ENCODE measurements at regions not wholly inside any gene's neighbourhood (a gene's known extent, or its start where the extent isn't known, plus 50 kb on each side); places are given as distances from the start of the nearest gene placed in this dataset.
"Not testable (repeated sequence)": the region's sequence is repeated elsewhere in the genome, so short reads cannot be mapped to it uniquely, and the experiment has no call there.

GRCh38 chr6:170039156-170040114 is 251.4 kb downstream of the DLL1 start:
- no peak for DNase-seq

- DNase-seq = no peak
Measured at GRCh38 chr6:170038708-170039107, 252.2 kb downstream of the DLL1 start.

DNA sequence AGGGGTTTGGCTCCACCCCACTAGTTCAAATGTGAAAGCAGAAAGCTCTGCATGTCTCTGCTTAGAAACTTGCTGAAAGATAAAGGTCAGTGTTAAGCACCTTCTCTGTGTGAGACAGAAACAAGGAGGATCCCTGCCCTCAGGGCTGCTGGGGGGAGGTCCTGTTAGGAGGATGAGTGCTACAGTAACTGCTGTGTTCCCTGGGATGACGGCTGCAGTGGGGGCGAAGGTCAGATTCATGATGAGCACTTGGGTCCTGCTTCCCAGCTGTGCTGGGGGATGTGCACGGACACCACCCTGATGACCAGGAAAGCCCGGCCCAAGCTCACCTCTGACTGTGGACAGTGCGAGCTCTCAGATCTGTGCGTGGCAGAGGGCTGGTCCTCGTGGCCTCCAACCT is 252.6 kb downstream of the DLL1 start:
- no peak for DNase-seq

DNA sequence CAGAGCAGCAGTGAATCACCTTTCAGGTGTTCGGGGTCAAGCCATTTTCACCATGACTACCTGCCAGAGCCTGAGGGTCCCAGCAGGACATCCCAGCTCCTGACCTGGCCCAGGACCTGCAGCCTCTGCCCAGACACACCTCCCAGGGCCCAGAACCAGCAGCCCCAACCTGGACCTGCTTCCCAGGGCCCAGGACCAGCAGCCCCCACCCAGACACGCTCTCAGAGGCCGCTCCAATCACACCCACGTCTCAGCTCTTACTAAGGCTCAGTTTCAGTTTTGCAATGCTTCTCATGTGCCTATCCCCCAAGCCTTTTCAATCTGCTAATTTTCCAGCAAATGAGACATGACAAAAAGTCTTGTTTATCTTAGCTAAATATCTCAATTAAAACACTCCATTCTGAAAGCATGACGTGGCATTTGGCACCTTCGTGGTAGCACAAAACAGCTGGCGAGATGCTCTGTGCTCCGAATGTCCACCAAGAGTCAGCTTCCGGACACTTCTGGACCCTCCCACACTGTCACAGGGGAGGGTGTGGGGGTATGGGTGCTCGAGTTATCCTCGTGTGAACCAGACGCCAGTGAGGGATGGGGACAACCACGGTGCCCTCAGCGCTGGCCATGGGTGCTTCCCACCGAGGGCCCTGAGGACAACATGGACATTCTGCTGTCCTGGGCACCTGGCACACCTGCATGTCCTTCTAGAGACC is 253.2 kb downstream of the DLL1 start:
- no peak for DNase-seq

- DNase-seq = no peak
Measured at GRCh38 chr6:170036916-170037315, 254.0 kb downstream of the DLL1 start.

- DNase-seq = not testable (repeated sequence)
Measured at GRCh38 chr6:170036367-170036766, 254.5 kb downstream of the DLL1 start.

GRCh38 chr6:170035901-170036304 is 255.0 kb downstream of the DLL1 start:
- no peak for DNase-seq

DNA sequence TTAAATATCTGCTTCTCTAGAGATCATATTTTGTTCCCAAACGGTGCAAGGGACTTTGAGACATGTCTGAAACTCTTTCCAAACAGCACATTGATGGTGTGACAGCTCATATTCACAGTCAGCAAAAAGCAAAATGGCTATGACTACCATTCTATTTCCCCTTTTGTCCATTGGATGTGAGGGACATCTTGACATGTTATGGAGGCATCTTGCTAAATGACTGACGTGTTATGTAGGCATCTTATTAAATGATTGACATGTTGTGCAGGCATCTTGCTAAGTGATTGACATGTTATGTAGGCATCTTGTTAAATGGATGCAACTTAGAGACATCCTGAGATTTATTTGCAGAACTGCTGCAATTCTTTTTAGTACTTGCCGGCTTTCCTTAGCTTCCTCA is 255.8 kb downstream of the DLL1 start:
- DNase-seq = no peak

GRCh38 chr6:170034294-170034693 is 256.6 kb downstream of the DLL1 start:
- DNase-seq = no peak

DNA sequence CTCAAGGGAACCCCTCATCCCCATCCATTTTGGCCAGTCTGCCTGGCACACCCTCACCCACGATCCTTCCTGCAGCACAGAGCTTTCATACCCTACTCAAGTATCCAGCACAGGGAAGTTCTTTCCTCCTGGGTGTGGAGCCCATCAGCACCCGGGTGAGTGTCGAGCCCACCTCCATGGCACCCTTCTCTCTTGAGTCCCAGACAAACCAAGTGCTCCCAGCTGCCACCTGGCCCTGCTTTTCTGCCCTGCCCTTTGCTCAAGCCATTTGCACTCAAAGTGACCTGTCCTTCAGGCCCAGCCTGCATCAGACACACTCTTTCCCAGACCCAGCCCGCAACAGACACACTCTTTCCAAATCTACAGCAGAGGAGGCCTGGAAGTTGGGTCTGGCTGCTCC is 257.2 kb downstream of the DLL1 start:
- DNase-seq = no peak

GRCh38 chr6:170032706-170033309 is 258.1 kb downstream of the DLL1 start:
- DNase-seq = no peak

- DNase-seq = no peak
Measured at GRCh38 chr6:170032197-170032596, 258.7 kb downstream of the DLL1 start.

GRCh38 chr6:170031684-170032121 is 259.2 kb downstream of the DLL1 start:
- DNase-seq = no peak

GRCh38 chr6:170030821-170031471 is 259.9 kb downstream of the DLL1 start:
- DNase-seq = peak; percentile 68

DNA sequence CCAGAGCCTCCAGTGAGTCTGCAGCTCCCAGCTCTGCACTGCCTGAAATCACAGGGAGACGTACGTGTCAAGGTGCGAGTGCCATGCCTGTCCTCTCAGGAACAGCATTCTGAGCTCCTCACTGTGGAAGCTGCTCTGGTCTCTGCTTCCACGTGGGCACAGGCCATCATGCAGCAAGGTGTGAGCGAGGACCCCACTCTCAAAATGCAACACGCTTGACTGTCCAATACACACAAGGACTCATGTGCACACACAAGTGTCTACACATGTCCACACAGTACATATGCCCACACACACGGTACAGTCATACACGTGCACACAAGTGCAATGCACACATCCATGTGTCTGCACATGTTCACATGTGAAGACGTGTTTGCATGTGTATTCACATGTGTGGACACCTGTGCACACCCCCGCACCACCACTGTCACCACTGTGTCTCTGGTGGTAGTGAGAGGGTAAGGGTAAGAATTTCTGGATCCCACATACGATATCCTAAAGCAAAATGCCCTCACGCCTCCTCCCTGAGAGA is 260.5 kb downstream of the DLL1 start:
- no peak for DNase-seq

DNA sequence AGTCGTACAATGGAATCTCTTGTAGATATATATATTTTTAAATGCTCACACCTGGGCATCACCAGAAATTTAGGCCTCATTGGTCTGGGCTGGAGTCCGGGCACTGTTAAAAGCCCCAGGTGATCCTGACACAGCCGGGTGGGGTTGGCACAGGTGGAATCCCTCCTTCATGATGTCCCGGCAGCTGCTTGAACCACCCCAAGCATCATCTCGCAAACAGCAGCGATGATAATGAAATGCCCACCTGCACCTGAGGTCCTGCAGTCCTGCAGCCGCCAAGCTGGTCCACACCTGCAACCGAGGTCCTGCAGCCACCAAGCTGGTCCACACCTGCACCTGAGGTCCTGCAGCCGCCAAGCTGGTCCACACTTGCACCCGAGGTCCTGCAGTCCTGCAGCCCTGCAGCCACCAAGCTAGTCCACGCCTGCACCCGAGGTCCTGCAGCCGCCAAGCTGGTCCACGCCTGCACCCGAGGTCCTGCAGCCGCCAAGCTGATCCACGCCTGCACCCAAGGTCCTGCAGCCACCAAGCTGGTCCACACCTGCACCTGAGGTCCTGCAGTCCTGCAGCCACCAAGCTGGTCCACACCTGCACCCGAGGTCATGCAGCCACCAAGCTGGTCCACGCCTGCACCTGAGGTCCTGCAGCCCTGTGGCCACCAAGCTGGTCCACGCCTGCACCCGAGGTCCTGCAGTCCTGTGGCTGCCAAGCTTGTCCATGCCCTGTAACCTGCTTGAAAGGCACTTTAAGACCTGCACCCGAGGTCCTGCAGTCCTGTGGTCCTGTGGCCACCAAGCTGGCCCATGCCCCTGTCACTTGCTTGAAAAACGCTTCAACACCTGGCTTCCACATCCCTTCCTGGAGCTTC is 261.2 kb downstream of the DLL1 start:
- DNase-seq = no peak

- no peak for DNase-seq
Measured at GRCh38 chr6:170028629-170029345, 262.1 kb downstream of the DLL1 start.

- no peak for DNase-seq
Measured at GRCh38 chr6:170027647-170028043, 263.2 kb downstream of the DLL1 start.

DNA sequence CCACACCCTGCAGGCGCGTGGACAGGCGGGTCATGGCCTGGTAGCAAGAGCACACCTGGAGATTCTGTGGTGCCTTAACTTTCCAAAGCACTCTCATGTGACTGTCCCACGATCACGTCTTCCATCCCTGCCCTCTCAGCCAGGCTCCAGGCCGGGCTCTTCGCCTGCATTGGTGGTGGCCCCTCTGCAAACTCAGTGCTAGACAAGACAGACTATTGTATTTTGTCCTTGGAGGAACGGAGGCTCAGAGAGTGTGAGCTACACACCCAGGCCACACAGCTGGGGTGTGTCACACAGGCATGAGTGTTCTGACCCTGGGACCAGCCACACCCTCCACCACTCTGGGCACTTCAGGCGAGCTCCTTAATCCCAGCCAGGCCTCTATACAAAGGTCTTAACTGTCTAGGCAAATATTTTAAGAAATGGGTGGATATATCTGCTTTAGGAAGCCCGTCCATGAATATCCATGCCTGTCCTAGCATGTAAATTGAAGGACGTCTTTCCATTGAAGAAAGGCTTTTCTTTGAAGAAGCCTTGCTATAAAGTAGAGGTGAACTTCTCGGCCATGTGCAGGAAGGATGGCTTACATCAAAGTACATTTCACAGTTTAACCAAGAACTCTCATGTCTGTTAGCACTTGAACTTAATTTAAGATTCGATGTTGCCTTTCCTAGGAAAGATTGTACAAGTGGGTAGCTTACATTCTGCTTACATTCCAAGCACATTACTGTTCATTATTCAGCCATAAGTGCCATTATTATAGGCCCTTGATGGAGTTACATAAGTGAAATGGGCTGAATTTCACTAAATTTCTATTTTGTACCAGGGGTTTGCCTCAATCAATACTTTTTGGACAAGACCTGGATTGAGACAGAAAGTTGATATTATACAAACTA is 263.9 kb downstream of the DLL1 start:
- no peak for DNase-seq

All from COR-L47 (cell line).